ENCODE measurements at regions not wholly inside any gene's neighbourhood (a gene's known extent, or its start where the extent isn't known, plus 50 kb on each side); places are given as distances from the start of the nearest gene placed in this dataset.

GRCh38 chr12:47602325-47602724, 103.5 kb downstream of the RPAP3 start:
- Histone ChIP-seq H3K27ac (no peak overlapping the region), H3K36me3 (no peaks in the 10 kb centered on the region), H3K9me3 (no peaks in the 10 kb centered on the region), H3K4me1 (ENCODE audit: insufficient read depth) (no peaks in the 10 kb centered on the region), H3K27me3 (no peaks in the 10 kb centered on the region), H3K4me3 (no peak overlapping the region)
- DNase-seq: no peak
- intact Hi-C loops (cut with DNase I): no loop called here
- WGBS, 3 donors: 52 to 89% (median 70%) methylated on average over 1 of the region's 1 CpG
- TF ChIP-seq CTCF (IDR thresholded peaks at IDR 0.05) (no peak), EP300 (IDR thresholded peaks at IDR 0.05) (no peak), POLR2A (IDR thresholded peaks at IDR 0.05) (no peak)

DNA sequence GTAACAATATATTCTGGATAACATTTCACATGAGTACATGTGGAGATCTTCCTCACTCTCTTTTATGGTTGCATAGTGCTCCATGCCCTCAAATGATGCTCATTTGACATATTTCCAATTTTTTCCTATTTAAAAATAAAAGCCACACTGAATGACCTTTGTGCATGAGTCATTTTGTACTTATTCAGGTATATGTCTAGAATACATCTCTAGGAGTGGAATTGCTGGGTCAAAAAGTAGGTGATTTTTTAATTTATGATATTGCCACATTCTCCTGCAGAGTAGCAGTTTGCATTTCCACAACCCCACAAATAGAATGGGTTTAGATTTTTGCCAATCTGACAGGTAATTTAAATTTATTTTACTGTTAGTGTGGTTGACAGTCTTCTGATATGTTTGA, 104.8 kb downstream of the RPAP3 start:
- H3K27me3 ChIP-seq: no peaks in the 10 kb centered on the region
- H3K9me3 ChIP-seq: no peaks in the 10 kb centered on the region
- no peak overlapping the region for H3K4me3 ChIP-seq
- intact Hi-C loops (cut with DNase I): no loop called here
- H3K36me3 ChIP-seq: no peaks in the 10 kb centered on the region
- DNase-seq: no peak
- no peaks in the 10 kb centered on the region for H3K4me1 ChIP-seq (ENCODE audit: insufficient read depth)
- no peak overlapping the region for H3K27ac ChIP-seq
- TF ChIP-seq CTCF (IDR thresholded peaks at IDR 0.05) (no peak), EP300 (IDR thresholded peaks at IDR 0.05) (no peak), POLR2A (IDR thresholded peaks at IDR 0.05) (no peak)

GRCh38 chr12:47591795-47592194, 114.0 kb downstream of the RPAP3 start:
- H3K4me1 ChIP-seq (ENCODE audit: insufficient read depth): no peaks in the 10 kb centered on the region
- no peaks in the 10 kb centered on the region for H3K36me3 ChIP-seq
- no peaks in the 10 kb centered on the region for H3K9me3 ChIP-seq
- H3K27ac ChIP-seq: no peak overlapping the region
- 53 to 66% (median 59%) methylated on average over 4 of the region's 4 CpGs for WGBS, 3 donors
- no peak overlapping the region for H3K4me3 ChIP-seq
- H3K27me3 ChIP-seq: no peaks in the 10 kb centered on the region
- no peak for TF ChIP-seq CTCF (IDR thresholded peaks at IDR 0.05)
- TF ChIP-seq EP300 (IDR thresholded peaks at IDR 0.05): no peak
- no peak for TF ChIP-seq POLR2A (IDR thresholded peaks at IDR 0.05)
- intact Hi-C loops (cut with DNase I): loop anchor here in 1 of 4 donors (5.0 kb wide), 1 partner anchor 796 kb away; no protein-coding TSS in a partner anchor
- DNase-seq: no peak

- WGBS, 3 donors: 26 to 29% (median 29%) methylated on average over 4 of the region's 4 CpGs
Measured at GRCh38 chr12:47591361-47591791, 114.5 kb downstream of the RPAP3 start.

More at GRCh38 chr12:47591361-47591791, 114.5 kb downstream of the RPAP3 start:
- TF ChIP-seq CTCF (IDR thresholded peaks at IDR 0.05) (no peak), EP300 (IDR thresholded peaks at IDR 0.05) (no peak), POLR2A (IDR thresholded peaks at IDR 0.05) (no peak)
- Histone ChIP-seq H3K27me3 (no peaks in the 10 kb centered on the region), H3K4me1 (ENCODE audit: insufficient read depth) (no peaks in the 10 kb centered on the region), H3K27ac (no peak overlapping the region), H3K36me3 (no peaks in the 10 kb centered on the region), H3K4me3 (no peak overlapping the region), H3K9me3 (no peaks in the 10 kb centered on the region)
- intact Hi-C loops (cut with DNase I): loop anchor here in 1 of 4 donors (5.0 kb wide), 1 partner anchor 796 kb away; no protein-coding TSS in a partner anchor
- no peak for DNase-seq
